T47D (cell line): ENCODE measurements at regions not wholly inside any gene's neighbourhood (a gene's known extent, or its start where the extent isn't known, plus 50 kb on each side); places are given as distances from the start of the nearest gene placed in this dataset.
"Not testable (repeated sequence)": the region's sequence is repeated elsewhere in the genome, so short reads cannot be mapped to it uniquely, and the experiment has no call there.

Experiments used
- DNase-seq, 2 experiments: peaks; one replicate each; pipeline versions ENCODE4 v3.0.0 to v3.0.0-alpha.2; 2011 to 2012; ENCODE audit warnings: low read depth in 1 of 2, low spot score in 1 of 2
- JUND ChIP-seq: IDR thresholded peaks from 2 replicates; pipeline ENCODE4 v1.6.1; 2012; ENCODE audit warnings: low read depth
- in situ Hi-C: cut with HindIII; loops from 2 replicates; pipeline ENCODE4 v1.10.0; 2016; ENCODE audit warnings: low sequenced_read_pairs, low pct_unique_long_range_greater_than_20kb

- DNase-seq = peak in 1 of 2 experiments; percentile 38
- in situ Hi-C loops = no loop called here
Observed at GRCh38 chr4:98828801-98829200, 100.1 kb downstream of the EIF4E start.

GRCh38 chr4:98827661-98828060 lies 101.3 kb downstream of the EIF4E start:
- no peak for DNase-seq
- no peak for TF ChIP-seq JUND
- in situ Hi-C loops = no loop called here

More at GRCh38 chr4:98828801-98829200, 100.1 kb downstream of the EIF4E start:
- TF ChIP-seq JUND = no peak

GRCh38 chr4:98822144-98822543 lies 106.8 kb downstream of the EIF4E start:
- in situ Hi-C loops = no loop called here
- TF ChIP-seq JUND = no peak
- no peak for DNase-seq

GRCh38 chr4:98818116-98818515 lies 110.8 kb downstream of the EIF4E start:
- in situ Hi-C loops, DNase-seq: not testable (repeated sequence)

- in situ Hi-C loops = no loop called here
- TF ChIP-seq JUND = no peak
- DNase-seq = peak in 1 of 2 experiments; percentile 18
Observed at GRCh38 chr4:98816816-98817215, 112.1 kb downstream of the EIF4E start.

- no peak for TF ChIP-seq JUND
- DNase-seq = no peak
- in situ Hi-C loops = no loop called here
Observed at GRCh38 chr4:98816386-98816785, 112.5 kb downstream of the EIF4E start.

GRCh38 chr4:98804403-98804802 lies 124.5 kb downstream of the EIF4E start:
- TF ChIP-seq JUND = no peak
- in situ Hi-C loops = no loop called here
- no peak for DNase-seq

GRCh38 chr4:98803251-98803650 lies 125.7 kb downstream of the EIF4E start:
- no peak for TF ChIP-seq JUND
- in situ Hi-C loops = no loop called here
- DNase-seq = no peak

GRCh38 chr4:98802770-98803198 lies 126.1 kb downstream of the EIF4E start:
- TF ChIP-seq JUND = no peak
- in situ Hi-C loops = no loop called here
- DNase-seq = no peak

GRCh38 chr4:98801259-98801725 lies 127.6 kb downstream of the EIF4E start:
- no peak for TF ChIP-seq JUND
- no peak for DNase-seq
- in situ Hi-C loops = no loop called here

- TF ChIP-seq JUND = no peak
- in situ Hi-C loops = no loop called here
- no peak for DNase-seq
Observed at GRCh38 chr4:98796991-98797390, 131.9 kb downstream of the EIF4E start.

GRCh38 chr4:98794565-98795205 lies 134.2 kb downstream of the EIF4E start:
- in situ Hi-C loops = no loop called here
- DNase-seq = no peak
- TF ChIP-seq JUND = no peak

- in situ Hi-C loops = no loop called here
- DNase-seq = no peak
- no peak for TF ChIP-seq JUND
Observed at GRCh38 chr4:98793658-98794057, 135.2 kb upstream of the TSPAN5 start.

- no peak for TF ChIP-seq JUND
- in situ Hi-C loops = no loop called here
- peak in 1 of 2 experiments; percentile 25 for DNase-seq
Observed at GRCh38 chr4:98786866-98787265, 128.5 kb upstream of the TSPAN5 start.
